Fibroblast of lung (primary cell): ENCODE measurements at regions not wholly inside any gene's neighbourhood (a gene's known extent, or its start where the extent isn't known, plus 50 kb on each side); places are given as distances from the start of the nearest gene placed in this dataset.

Experiments
- DNase-seq, 2 donors: peaks; one replicate each; pipeline versions ENCODE4 v3.0.0 to v3.0.0-alpha.2; 2010; ENCODE audit warnings: low read depth in 2 of 2
- H2AFZ ChIP-seq: 2 replicates; pipeline ENCODE4 v1.5.1; 2012; ENCODE audit warnings: low read length, control low read depth, inconsistent platforms
- H3K27ac ChIP-seq: 2 replicates; pipeline ENCODE4 v1.5.1; 2011; ENCODE audit warnings: low read length, control low read depth; ENCODE audit not compliant: insufficient read depth
- H3K27me3 ChIP-seq: 2 replicates; pipeline ENCODE4 v1.5.1; 2011; ENCODE audit warnings: mild to moderate bottlenecking, low read length; ENCODE audit not compliant: control insufficient read depth, insufficient read depth
- H3K36me3 ChIP-seq: 2 replicates; pipeline ENCODE4 v1.5.1; 2011; ENCODE audit warnings: low read length; ENCODE audit not compliant: control insufficient read depth, insufficient read depth
- H3K4me1 ChIP-seq: 2 replicates; pipeline ENCODE4 v1.5.1; 2011; ENCODE audit warnings: low read length; ENCODE audit not compliant: control insufficient read depth, insufficient read depth; ENCODE audit errors: extremely low read depth
- H3K4me2 ChIP-seq: 2 replicates; pipeline ENCODE4 v1.5.1; 2011; ENCODE audit warnings: low read length, control low read depth; ENCODE audit not compliant: insufficient read depth; ENCODE audit errors: extremely low read depth
- H3K4me3 ChIP-seq, 4 experiments: fragments of 200-600 bp in 1 of 4; sonication (generic) in 1 of 4; replicated peaks in 1 of 4; 2 replicates each; pipeline ENCODE4 v1.5.1; 2011 to 2016; ENCODE audit warnings: low read length in 4 of 4, low read depth in 3 of 4, mild to moderate bottlenecking in 3 of 4, control low read depth in 2 of 4, inconsistent platforms in 1 of 4, mixed read lengths in 1 of 4; ENCODE audit not compliant: insufficient read depth in 1 of 4; ENCODE audit errors: control extremely low read depth in 1 of 4
- H3K79me2 ChIP-seq: 2 replicates; pipeline ENCODE4 v1.5.1; 2012; ENCODE audit warnings: mild to moderate bottlenecking, low read length, inconsistent platforms; ENCODE audit not compliant: control insufficient read depth, insufficient read depth
- H3K9ac ChIP-seq: 2 replicates; pipeline ENCODE4 v1.5.1; 2011; ENCODE audit warnings: mild to moderate bottlenecking, low read length, control low read depth; ENCODE audit not compliant: insufficient read depth
- H3K9me3 ChIP-seq: 2 replicates; pipeline ENCODE4 v1.5.1; 2012; ENCODE audit warnings: low read depth, low read length; ENCODE audit not compliant: control insufficient read depth, insufficient read depth
- H4K20me1 ChIP-seq: 2 replicates; pipeline ENCODE4 v1.5.1; 2011; ENCODE audit warnings: low read length; ENCODE audit not compliant: control insufficient read depth, insufficient read depth; ENCODE audit errors: extremely low read depth
- CTCF ChIP-seq, 2 donors: IDR thresholded peaks in 1 of 2; conservative IDR thresholded peaks in 1 of 2; 1 replicate in 1 of 2; 2 replicates in 1 of 2; pipeline ENCODE4 v1.5.1; 2011 to 2012; ENCODE audit warnings: low read length in 2 of 2, control low read depth in 1 of 2, inconsistent platforms in 1 of 2, low read depth in 1 of 2, mild to moderate bottlenecking in 1 of 2
- EZH2 ChIP-seq: IDR thresholded peaks from 2 replicates; pipeline ENCODE4 v1.5.1; 2012; ENCODE audit warnings: low read length, control low read depth, mild to moderate bottlenecking; ENCODE audit errors: missing control alignments

GRCh38 chr5:4424895-4425294 lies 715.2 kb upstream of the ADAMTS16 start:
- no peak overlapping the region for H3K27ac ChIP-seq
- no peaks in the 10 kb centered on the region for H3K9me3 ChIP-seq
- no peak overlapping the region for H3K9ac ChIP-seq
- TF ChIP-seq EZH2 = no peak
- TF ChIP-seq CTCF (conservative IDR thresholded peaks at IDR 0.05 in 1 of 2, IDR thresholded peaks at IDR 0.05 in 1 of 2; ENCODE audit: low read depth in 1 of 2, low read length in 2 of 2) = no peak
- H4K20me1 ChIP-seq = no peaks in the 10 kb centered on the region
- H3K79me2 ChIP-seq = no peaks in the 10 kb centered on the region
- no peaks in the 10 kb centered on the region for H3K36me3 ChIP-seq
- H3K27me3 ChIP-seq = no peaks in the 10 kb centered on the region
- H3K4me1 ChIP-seq = no peaks in the 10 kb centered on the region
- H2AFZ ChIP-seq = no peak overlapping the region
- no peak overlapping the region for H3K4me2 ChIP-seq
- no peak overlapping the region for H3K4me3 ChIP-seq
- no peak for DNase-seq

- no peak overlapping the region for H3K4me2 ChIP-seq
- H3K79me2 ChIP-seq = no peaks in the 10 kb centered on the region
- no peak for DNase-seq
- no peak overlapping the region for H3K9ac ChIP-seq
- no peaks in the 10 kb centered on the region for H3K4me1 ChIP-seq
- no peaks in the 10 kb centered on the region for H3K27me3 ChIP-seq
- no peaks in the 10 kb centered on the region for H3K36me3 ChIP-seq
- H4K20me1 ChIP-seq = no peaks in the 10 kb centered on the region
- no peaks in the 10 kb centered on the region for H3K9me3 ChIP-seq
- no peak for TF ChIP-seq CTCF (conservative IDR thresholded peaks at IDR 0.05 in 1 of 2, IDR thresholded peaks at IDR 0.05 in 1 of 2; ENCODE audit: low read depth in 1 of 2, low read length in 2 of 2)
- no peak for TF ChIP-seq EZH2
- H3K27ac ChIP-seq = no peak overlapping the region
- no peak overlapping the region for H3K4me3 ChIP-seq
- no peak overlapping the region for H2AFZ ChIP-seq
These were observed 699.6 kb upstream of the ADAMTS16 start for GRCh38 chr5:4440536-4440935.

- Histone ChIP-seq H3K4me3 (no peak overlapping the region), H3K4me1 (no peaks in the 10 kb centered on the region), H3K9me3 (no peaks in the 10 kb centered on the region), H3K27ac (no peak overlapping the region), H2AFZ (no peak overlapping the region), H4K20me1 (no peaks in the 10 kb centered on the region), H3K79me2 (no peaks in the 10 kb centered on the region), H3K4me2 (no peak overlapping the region), H3K27me3 (no peaks in the 10 kb centered on the region), H3K36me3 (no peaks in the 10 kb centered on the region), H3K9ac (no peak overlapping the region)
- DNase-seq = no peak
- no peak for TF ChIP-seq EZH2
These were observed 697.9 kb upstream of the ADAMTS16 start for GRCh38 chr5:4442221-4442620.
